HG03521 (cell line): ENCODE measurements at regions not wholly inside any gene's neighbourhood (a gene's known extent, or its start where the extent isn't known, plus 50 kb on each side); places are given as distances from the start of the nearest gene placed in this dataset.

ENCODE experiments used
- ATAC-seq: cut with Tn5 transposase; IDR thresholded peaks from one replicate; pipeline ENCODE4 v1.9.1; 2021; ENCODE audit warnings: mild to moderate bottlenecking, moderate library complexity; ENCODE audit not compliant: unreplicated experiment

DNA sequence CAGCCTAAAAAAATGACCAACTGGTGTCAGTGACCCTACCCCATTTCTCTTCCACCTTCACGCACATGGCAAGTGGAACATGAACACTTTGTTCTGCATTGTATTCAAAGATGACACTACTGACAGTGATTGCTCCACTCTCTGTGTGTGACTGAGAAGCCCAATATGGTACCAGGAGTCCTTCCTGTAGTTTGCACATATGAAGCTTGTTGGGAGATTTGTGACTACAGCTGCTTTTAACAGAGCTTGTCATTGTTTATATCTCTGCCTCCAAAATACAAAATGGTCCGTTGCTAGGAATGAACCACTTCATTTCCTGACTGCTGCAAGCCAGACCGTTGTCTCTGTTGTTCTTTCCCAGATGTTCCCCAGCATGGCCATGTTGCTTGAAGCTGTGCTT is 140.3 kb upstream of the TCF21 start:
- no peak for ATAC-seq

DNA sequence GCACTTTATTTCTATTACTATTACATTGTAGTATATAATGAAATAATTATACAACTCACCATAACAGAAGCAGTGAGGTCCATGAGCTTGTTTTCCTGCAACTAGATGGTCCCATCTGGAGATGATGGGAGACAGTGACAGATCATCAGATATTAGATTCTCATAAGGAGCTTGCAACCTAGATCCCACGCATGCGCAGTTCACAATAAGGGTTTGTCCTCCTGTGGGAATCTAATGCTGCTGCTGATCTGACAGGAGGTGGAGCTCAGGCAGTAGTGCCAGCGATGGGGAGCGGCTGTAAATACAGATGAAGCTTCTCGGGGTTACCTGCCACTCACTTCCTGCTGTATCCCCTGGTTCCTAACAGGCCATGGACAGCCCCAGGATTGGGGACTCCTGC is 139.5 kb upstream of the TCF21 start:
- ATAC-seq = no peak

DNA sequence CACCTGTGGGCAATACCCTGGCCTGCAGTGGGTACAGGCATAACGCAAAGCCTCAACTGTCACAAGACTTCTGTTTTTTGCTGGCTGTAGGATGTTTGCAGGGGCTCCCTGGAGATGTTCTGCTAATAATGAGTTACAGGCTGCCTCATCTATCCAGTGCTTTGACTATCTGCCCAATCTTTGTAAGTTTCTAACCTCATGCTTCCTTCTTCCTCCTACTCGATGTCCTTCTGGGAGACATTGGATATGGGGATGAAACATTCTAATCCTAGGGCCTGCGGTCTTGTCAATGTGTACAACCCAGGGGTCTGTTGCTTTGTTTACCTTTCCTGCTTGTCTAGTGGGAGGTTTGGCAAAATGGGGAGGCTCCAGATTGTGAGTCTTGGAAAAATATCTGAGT is 136.8 kb upstream of the TCF21 start:
- ATAC-seq = no peak

DNA sequence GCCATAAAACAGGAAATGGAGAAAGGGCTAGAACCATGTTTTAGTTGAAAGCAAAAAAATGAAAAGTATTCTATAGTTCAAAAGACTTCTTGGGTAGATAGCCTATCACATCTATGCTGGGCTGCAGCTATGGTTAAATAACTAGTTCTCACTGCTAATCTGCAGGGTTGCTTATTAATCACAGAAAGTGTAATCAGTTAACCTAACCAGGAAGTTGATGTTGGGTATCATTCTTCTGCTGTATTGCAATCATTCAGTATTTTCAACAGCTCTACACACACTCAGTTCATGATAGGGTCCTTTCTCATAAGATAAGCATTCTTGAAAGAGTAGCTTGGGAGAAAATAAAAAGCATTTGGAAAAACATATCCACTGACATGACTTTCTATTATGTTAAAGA is 135.2 kb upstream of the TCF21 start:
- no peak for ATAC-seq

DNA sequence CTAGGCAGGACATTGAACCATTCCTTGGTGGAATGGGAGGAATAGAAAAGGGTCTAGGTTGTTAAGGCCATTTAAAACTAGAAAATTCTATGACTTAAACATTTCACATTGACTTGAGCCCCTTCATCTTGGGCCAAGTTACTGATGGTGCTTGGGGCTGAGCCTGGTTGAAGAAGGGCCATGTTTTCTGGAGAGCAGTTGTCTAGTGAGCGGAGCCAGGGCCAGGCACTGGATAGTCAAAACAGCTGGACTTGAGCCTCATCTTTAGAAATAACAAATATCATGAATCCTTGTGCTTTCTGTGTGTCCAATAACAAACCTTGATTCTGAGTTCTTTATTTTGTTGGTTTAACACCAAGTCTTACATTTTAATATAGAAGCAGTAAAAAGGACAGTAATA is 134.6 kb upstream of the TCF21 start:
- ATAC-seq = no peak

DNA sequence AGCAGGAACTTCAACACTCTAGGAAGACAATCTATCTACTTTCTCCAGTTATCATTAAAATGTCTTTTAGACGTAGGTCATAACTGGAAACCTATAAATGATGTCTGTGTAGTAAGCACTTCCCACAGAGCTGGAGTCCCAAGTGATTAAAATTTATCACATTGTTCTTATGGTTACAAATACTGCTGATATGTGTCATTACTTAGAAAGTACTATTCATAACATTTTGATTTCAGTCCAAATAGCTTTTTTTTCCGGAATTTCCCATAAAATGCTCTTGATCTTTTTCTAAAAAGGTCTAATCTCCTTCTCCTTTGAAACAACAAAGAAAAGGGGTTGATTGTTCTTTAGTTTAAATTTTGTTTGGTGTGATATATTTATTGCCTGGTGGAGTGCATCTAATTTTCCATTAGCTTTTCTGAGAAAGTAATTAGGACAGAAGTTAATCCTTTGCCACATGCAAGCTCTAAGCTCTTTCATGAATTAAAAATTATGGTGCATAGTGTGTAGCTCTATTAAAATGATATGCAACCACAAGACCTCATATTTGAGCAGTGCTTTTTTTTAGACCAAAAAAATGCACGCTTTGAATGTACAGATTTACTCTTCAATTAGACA is 132.7 kb upstream of the TCF21 start:
- ATAC-seq = no peak

DNA sequence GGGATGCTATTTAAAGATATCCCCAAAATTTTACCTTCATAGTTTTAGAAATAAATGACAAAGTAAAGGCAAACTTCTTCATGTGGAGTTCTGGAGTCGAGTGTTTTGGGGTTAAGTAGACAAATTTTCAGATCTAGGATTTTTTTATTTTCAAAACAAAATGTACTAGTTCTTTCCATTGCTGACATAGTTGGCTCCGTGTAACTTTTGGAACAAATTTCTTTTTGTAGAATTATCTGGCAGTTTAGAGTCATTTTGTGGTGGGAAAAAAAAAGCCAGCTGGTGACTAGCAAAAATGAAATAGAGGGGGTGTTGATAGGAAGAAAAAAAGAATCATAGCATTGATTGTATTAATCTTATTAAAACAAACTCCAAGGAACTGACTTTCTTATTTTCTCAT is 131.6 kb upstream of the TCF21 start:
- ATAC-seq = no peak

DNA sequence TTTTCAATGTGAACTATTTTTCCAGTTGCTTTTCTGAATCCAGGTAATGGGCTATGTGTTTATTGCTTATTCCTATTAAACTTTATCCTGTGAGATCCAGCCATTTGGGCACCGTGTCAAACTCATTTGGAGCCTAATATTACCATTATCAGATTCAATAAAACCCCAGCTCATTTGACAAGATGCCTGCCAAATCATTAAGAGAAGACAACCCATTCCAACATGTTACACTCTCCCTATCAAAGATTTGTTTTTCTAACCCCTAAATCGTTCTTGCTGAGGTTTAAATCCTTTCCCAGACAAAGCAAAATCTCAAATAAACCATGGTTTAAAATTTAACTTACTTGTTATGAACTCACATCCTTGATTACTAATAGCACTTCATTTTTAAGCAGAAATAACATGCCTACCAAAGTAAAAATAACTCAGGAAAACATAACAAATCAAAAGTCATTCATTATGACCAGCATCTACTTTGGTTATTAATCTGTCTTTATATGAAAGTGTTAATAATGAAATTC is 130.0 kb upstream of the TCF21 start:
- ATAC-seq = no peak

DNA sequence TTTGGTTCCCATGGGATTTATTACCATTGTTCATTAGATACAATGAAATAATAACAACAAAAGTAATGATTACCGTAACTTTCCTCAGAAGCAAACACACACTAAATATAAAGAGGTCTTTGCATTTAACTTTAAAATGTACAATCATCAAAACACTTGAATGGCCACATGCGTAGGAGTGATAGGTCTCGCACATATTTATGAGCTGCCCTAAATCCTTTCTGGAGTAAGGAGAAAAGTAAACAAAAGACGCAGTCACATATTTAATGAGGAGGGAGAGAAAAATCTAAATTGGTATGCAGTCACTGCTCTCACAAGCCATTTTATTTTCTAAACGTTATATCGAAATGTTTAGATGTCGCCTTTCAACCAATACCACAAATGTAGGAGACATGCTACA is 129.4 kb upstream of the TCF21 start:
- no peak for ATAC-seq

DNA sequence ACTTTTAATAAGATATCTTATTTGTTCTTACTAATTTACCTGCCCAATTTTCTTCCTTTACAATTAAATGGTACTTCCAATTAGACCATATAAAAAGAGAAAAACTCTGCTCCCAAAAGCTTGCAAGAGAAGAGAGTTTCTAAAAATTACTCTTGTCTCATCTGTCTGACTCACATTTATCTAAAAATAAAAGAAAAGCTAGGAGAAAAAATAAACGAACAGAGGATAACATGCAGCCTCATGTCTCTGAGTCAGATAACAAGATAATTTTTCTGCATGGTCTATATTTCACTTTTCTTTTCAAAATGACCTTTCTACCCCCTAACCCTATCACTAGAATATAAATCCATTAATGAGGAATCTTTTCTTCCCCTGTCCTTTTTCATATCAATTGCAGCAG is 127.2 kb upstream of the TCF21 start:
- no peak for ATAC-seq

DNA sequence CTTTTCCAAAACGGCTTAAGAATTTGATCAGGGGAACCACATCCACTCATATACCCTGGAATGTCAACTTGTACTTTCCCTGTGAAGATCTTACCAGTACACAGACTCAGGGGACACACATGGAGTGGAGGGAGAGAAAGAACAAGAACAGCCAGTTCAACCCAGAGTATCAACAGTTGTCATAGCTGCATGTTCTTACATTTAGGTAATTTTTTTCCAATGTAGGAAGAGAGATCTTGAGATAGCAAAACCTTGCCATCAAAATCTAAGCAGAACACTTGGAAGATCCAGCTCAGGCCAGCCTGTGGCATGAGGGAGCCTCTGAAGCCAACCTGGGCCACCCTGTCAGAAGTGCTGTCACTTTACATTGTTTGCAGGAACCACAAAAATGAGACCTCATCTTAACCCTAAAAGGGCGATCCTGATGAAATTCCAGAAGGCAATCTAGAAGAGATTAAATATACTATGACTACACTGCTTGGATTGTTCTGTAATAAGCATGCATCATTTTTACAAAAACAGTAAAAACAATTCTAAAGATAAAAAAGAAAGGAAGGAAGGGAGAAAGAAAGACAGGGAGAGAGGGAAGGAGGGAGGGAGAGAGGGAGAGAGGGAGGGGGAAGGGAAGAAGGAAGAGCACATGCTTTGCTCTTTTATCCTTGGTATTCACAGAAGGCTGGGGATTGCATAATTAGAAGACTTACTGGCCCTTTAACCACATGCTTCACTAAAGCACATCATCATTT is 124.7 kb upstream of the TCF21 start:
- no peak for ATAC-seq

DNA sequence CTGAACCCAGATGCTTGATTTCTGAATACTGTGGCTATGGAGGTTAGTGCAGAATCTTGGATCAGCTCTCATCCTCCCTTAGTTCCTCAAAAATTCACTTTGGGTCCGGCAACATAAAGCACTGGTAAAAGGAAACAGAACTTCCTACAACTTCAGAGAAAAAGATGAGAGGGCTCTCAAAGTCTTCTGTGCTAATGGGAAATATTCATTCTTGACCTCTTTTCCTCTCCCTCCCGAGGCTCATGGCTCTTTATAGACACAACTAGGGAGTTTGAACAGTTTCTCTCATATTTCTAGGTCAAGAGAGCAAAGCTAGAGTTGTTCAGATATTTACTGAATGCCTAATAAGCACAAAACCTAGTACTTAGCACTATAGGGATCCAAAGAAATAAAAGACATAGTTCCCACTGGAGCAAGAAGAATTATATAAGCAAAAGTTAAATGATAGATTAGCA is 124.1 kb upstream of the TCF21 start:
- no peak for ATAC-seq

DNA sequence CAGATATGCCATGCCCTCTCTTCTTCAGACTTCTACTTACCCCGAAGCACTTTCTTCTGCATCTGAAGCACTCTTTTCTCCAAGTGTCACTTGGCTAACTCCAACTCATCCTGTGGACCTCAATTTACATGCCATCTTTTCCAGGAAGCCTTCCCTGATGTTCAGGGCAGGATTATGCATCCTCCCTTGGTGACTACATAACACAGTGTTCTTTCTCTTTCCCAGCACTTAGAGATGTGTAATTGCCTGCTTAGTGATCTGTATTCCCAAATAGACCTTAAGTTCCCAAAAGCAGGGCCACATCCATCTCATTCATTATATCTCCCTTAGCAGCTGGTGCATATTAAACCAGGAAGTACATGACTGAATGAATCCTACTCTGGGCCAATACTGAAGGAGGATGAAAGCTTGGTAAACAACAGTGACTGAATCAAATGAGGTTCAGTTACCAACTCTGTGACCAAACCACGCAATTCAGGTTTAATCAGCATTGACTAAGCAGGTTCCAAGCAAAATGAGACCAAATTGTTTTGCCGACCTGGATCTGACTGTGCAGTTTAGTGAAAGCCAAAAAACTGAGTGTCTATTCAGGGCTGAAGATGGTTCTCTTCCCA is 121.4 kb upstream of the TCF21 start:
- ATAC-seq = no peak

DNA sequence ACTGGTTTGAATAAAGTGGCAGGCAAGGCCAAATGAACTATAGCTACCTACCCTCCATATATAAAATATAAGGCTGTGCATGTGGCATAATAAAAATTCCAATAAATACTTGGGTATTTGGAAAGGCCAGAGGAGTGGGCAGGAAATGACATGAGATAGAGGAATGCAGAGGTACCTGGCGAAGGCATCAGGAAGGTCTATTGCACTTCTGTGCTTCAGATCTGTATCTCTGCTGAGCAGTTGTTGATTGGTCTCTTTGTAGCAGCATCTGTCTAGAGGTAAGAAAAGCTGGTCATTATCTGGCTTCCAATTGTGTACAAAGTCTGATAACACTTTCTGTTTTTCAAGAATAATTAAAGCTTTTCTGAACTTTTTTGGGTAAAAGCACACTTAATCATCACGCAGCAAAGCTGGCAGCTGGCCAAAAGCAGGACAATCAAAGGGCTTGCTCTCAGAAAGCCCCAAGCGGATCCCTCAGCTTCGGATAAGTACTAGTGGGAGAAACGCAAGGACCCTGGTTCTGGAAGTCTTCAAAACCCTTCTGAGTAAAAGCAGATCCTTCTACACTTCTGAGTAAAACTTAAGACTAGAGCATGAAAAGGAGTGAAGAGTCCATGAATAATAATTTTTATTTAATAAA is 120.1 kb upstream of the TCF21 start:
- ATAC-seq = no peak

DNA sequence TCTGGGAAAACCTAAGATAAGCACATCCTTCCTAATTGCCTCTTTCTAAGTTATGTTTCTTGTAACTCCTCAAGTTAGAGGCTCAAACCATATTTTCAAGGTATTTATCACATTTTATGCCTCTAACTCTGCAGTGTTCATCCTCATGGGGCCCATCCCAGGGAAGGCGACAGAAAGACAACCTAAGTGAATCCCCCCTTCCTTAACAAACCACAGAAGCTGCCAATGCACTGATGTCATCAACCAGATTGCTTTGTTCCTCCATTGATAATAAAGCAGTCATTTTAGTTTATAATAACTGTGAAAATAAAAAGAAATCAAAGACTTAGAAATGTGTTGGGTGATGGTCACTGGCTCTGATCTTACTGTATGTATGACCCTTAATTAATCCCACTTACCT is 119.5 kb upstream of the TCF21 start:
- ATAC-seq = no peak

DNA sequence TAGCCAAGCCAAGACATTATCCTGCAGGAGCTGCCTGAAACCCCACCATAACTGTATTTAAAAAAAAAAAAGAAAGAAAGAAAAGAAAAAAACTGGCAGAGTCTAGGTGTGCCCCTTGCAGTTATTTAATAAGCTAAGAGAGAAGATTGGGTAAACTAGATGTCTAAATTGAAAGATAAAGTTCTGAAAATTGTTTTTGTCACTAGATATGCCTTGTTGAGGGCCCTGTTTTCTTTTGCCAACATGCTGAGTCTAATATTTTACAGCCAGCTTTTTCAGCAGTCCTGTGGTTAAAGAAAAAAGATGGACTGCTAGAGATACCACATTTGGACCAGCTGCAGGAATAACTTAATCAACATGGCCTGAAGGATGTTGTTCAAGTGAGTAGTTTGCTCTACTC is 116.3 kb upstream of the TCF21 start:
- ATAC-seq = no peak

DNA sequence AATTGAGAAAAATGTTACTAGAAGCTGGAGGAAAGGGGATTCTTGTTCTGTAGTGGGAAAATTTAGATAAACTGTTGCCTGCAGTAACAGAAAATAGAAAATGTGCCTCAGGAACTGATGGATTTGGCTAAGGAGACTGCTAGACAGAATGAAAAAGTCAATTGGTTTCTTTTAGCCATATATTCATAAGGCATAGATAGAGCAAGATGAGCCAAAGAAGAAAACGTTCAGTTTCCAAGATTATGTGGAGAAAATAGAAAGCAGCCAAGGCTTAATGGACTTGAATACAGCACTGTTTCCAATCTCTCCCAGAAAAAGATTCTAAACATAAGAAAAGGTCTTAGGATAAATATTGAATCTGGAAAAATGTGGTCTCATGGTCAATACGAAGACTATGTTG is 115.1 kb upstream of the TCF21 start:
- no peak for ATAC-seq

DNA sequence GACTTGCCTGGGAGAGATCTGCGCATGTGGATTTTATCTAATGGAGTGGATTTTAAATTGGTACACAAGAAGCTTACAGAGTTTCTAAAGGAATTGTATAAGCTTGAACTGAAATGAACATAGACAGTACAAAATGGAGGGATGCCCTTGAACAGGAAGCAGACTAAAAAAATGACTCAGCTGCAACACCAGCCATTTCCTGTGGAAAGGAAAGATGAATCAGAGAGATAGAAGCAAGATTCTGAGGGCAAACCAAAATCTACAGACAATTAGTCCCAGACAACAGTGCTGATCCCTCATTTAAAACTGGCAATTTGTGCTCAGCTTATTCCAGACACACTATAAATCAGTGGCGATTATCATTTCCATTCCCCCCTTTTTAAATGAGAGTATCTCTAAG is 114.6 kb upstream of the TCF21 start:
- no peak for ATAC-seq

DNA sequence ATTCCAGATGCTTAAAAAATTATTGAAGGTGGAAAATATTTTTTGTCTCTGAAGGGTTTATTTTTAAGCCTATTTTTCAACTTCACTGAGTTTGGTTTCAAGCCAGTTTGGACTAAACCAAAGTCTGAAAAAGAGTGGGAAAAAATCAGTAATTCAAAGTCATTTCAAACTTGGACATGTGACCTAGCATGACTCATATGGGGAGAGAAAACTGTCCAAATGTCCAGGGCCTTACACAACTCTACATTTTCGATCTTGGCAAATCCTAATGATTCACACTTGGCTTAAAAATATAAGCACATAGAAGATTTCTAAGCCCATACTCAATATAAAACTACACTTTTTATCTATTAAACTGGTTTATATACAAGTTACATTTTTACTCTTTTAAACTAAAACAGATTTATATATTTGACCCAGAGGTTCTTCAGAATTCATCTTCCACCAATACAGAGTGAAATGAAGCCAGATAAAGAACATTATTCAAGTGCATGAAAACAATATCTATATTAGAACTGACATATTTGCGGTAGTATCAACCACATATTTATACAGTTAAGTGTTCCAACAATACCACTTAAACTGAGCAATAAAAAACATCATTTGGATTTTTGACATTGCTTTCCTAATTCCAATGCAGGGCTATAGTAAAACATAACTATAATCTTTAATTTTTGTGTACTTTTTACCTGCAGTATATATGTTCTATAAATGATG is 110.3 kb upstream of the TCF21 start:
- no peak for ATAC-seq

DNA sequence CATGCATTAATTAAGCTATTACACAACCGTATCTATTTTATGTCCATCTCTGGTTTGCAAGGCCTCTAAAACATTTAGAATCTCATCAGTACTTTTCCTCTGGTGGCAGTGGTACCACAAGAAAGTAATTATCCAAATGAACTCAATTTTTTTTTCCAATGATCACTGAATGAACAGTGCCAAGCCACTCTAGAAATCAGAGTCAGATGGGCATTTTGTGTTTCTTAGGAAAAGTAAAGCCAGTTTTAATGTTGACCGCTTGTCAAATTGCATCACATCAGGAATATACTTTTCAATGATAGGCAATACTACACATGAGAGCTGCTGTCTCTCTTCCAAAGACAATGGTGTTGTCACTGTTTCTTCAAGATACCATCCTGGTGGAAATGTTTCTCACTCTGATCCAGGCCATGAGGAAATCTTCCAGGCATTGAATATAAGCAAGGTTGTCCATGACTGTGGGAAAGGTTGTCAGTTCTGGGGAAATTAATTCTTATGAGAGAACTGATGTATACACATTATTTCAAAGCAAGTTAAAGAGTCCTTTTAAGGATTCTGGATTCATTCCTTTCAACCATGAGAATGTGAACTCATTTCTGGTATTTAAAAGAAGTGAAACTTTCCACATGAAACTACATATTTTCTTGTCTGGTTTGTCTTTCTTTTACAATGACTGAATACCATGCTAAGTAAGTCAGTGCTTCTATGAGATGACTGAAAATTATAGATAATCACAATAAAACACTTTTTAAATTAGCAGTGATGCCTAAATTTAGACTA is 108.8 kb upstream of the TCF21 start:
- no peak for ATAC-seq
